Astrocyte (in vitro differentiated cells and primary cell): ENCODE measurements at regions not wholly inside any gene's neighbourhood (a gene's known extent, or its start where the extent isn't known, plus 50 kb on each side); places are given as distances from the start of the nearest gene placed in this dataset.

Experiments
- DNase-seq: peaks from one replicate; pipeline ENCODE4 v3.0.0-alpha.2; 2010; ENCODE audit warnings: low read depth
- FAIRE-seq: peaks from 2 replicates; lab custom pipeline; 2011; peaks lifted over from hg19 to GRCh38; lab: Jason Lieb, UNC
- H2AFZ ChIP-seq: 2 replicates; pipeline ENCODE4 v1.6.0; 2012; ENCODE audit warnings: low read depth, low read length, inconsistent platforms
- H3K27ac ChIP-seq: 2 replicates; pipeline ENCODE4 v1.5.1; 2011; ENCODE audit warnings: low read depth, low read length, inconsistent platforms
- H3K27me3 ChIP-seq: 2 replicates; pipeline ENCODE4 v1.6.0; 2011; ENCODE audit warnings: low read length, inconsistent platforms; ENCODE audit not compliant: insufficient read depth
- H3K36me3 ChIP-seq: 2 replicates; pipeline ENCODE4 v1.5.1; 2011; ENCODE audit warnings: low read length, inconsistent platforms; ENCODE audit not compliant: insufficient read depth
- H3K4me1 ChIP-seq: 2 replicates; pipeline ENCODE4 v1.5.1; 2011; ENCODE audit warnings: low read length, inconsistent platforms; ENCODE audit not compliant: insufficient read depth
- H3K4me2 ChIP-seq: 2 replicates; pipeline ENCODE4 v1.6.0; 2012; ENCODE audit warnings: low read length, inconsistent platforms
- H3K4me3 ChIP-seq: 2 replicates; pipeline ENCODE4 v1.5.1; 2011; ENCODE audit warnings: low read depth, mild to moderate bottlenecking, low read length, inconsistent platforms; ENCODE audit not compliant: insufficient read depth
- H3K79me2 ChIP-seq: 2 replicates; pipeline ENCODE4 v1.6.0; 2012; ENCODE audit warnings: mild to moderate bottlenecking, low read length, inconsistent platforms; ENCODE audit not compliant: insufficient read depth
- H3K9ac ChIP-seq: 2 replicates; pipeline ENCODE4 v1.6.0; 2012; ENCODE audit warnings: mild to moderate bottlenecking, low read length, inconsistent platforms
- H3K9me3 ChIP-seq: 2 replicates; pipeline ENCODE4 v1.5.1; 2012; ENCODE audit warnings: low read depth, mild to moderate bottlenecking, low read length, inconsistent platforms; ENCODE audit not compliant: insufficient read depth
- H4K20me1 ChIP-seq: 2 replicates; pipeline ENCODE4 v1.6.0; 2012; ENCODE audit warnings: low read length, inconsistent platforms; ENCODE audit not compliant: insufficient read depth
- H3K27ac Mint-ChIP-seq: one replicate; pipeline ENCODE4 v1.8.0; 2021; ENCODE audit warnings: mild to moderate bottlenecking, mixed read lengths; ENCODE audit not compliant: unreplicated experiment
- H3K27me3 Mint-ChIP-seq: one replicate; pipeline ENCODE4 v1.8.0; 2021; ENCODE audit warnings: low read depth, mixed read lengths; ENCODE audit not compliant: unreplicated experiment
- H3K36me3 Mint-ChIP-seq: one replicate; pipeline ENCODE4 v1.8.0; 2021; ENCODE audit warnings: low read depth, mixed read lengths; ENCODE audit not compliant: unreplicated experiment
- H3K4me1 Mint-ChIP-seq: one replicate; pipeline ENCODE4 v1.8.0; 2021; ENCODE audit warnings: low read depth, mixed read lengths; ENCODE audit not compliant: unreplicated experiment
- H3K4me3 Mint-ChIP-seq: one replicate; pipeline ENCODE4 v1.8.0; 2021; ENCODE audit warnings: mild to moderate bottlenecking, moderate library complexity, mixed read lengths; ENCODE audit not compliant: unreplicated experiment
- H3K9me3 Mint-ChIP-seq: one replicate; pipeline ENCODE4 v1.8.0; 2021; ENCODE audit warnings: mild to moderate bottlenecking, mixed read lengths; ENCODE audit not compliant: unreplicated experiment
- CTCF ChIP-seq: IDR thresholded peaks from 2 replicates; pipeline ENCODE4 v1.5.1; 2011; ENCODE audit warnings: low read depth, mild to moderate bottlenecking, inconsistent platforms, low read length, moderate library complexity; ENCODE audit not compliant: insufficient read depth
- EZH2 ChIP-seq: IDR thresholded peaks from 2 replicates; pipeline ENCODE4 v1.6.1; 2012; ENCODE audit warnings: mild to moderate bottlenecking, low read length, inconsistent platforms; ENCODE audit not compliant: insufficient read depth

- no peaks in the 10 kb centered on the region for H3K4me1 Mint-ChIP-seq
- Histone ChIP-seq H2AFZ (no peak overlapping the region), H3K36me3 (no peaks in the 10 kb centered on the region), H3K27ac (no peak overlapping the region), H3K9me3 (no peaks in the 10 kb centered on the region), H3K4me1 (no peaks in the 10 kb centered on the region), H3K27me3 (no peaks in the 10 kb centered on the region), H4K20me1 (no peaks in the 10 kb centered on the region), H3K79me2 (no peaks in the 10 kb centered on the region), H3K4me3 (no peak overlapping the region), H3K4me2 (no peak overlapping the region), H3K9ac (no peak overlapping the region)
- no peak for TF ChIP-seq CTCF
- H3K27ac Mint-ChIP-seq: no peak overlapping the region
- no peak for FAIRE-seq
- no peaks in the 10 kb centered on the region for H3K36me3 Mint-ChIP-seq
- H3K9me3 Mint-ChIP-seq: no peaks in the 10 kb centered on the region
- DNase-seq: no peak
- no peaks in the 10 kb centered on the region for H3K27me3 Mint-ChIP-seq
- H3K4me3 Mint-ChIP-seq: no peak overlapping the region
These were observed 1082.5 kb downstream of the BRD1 start for GRCh38 chr22:48744967-48745841.

- no peaks in the 10 kb centered on the region for H3K79me2 ChIP-seq
- no peak for FAIRE-seq
- no peak for DNase-seq
- no peaks in the 10 kb centered on the region for H3K9me3 ChIP-seq
- H3K9ac ChIP-seq: no peak overlapping the region
- no peak overlapping the region for H2AFZ ChIP-seq
- no peak overlapping the region for H3K27ac ChIP-seq
- Mint-ChIP-seq H3K36me3 (no peaks in the 10 kb centered on the region), H3K9me3 (no peaks in the 10 kb centered on the region), H3K4me1 (no peaks in the 10 kb centered on the region), H3K27ac (no peak overlapping the region), H3K4me3 (no peak overlapping the region), H3K27me3 (no peaks in the 10 kb centered on the region)
- no peaks in the 10 kb centered on the region for H3K4me1 ChIP-seq
- no peak overlapping the region for H3K4me2 ChIP-seq
- no peaks in the 10 kb centered on the region for H3K36me3 ChIP-seq
- no peak for TF ChIP-seq EZH2
- no peak for TF ChIP-seq CTCF
- H3K4me3 ChIP-seq: no peak overlapping the region
- H3K27me3 ChIP-seq: no peaks in the 10 kb centered on the region
- no peaks in the 10 kb centered on the region for H4K20me1 ChIP-seq
These were observed 1083.4 kb downstream of the BRD1 start for GRCh38 chr22:48744283-48744641.

- no peaks in the 10 kb centered on the region for H3K9me3 Mint-ChIP-seq
- Histone ChIP-seq H3K79me2 (no peaks in the 10 kb centered on the region), H3K4me3 (no peak overlapping the region), H3K36me3 (no peaks in the 10 kb centered on the region), H3K4me2 (no peak overlapping the region), H3K9me3 (no peaks in the 10 kb centered on the region), H3K9ac (no peak overlapping the region), H2AFZ (no peak overlapping the region), H3K4me1 (no peaks in the 10 kb centered on the region), H3K27me3 (no peaks in the 10 kb centered on the region), H4K20me1 (no peaks in the 10 kb centered on the region), H3K27ac (no peak overlapping the region)
- H3K27me3 Mint-ChIP-seq: no peaks in the 10 kb centered on the region
- no peaks in the 10 kb centered on the region for H3K36me3 Mint-ChIP-seq
- FAIRE-seq (no peak), DNase-seq (no peak)
- H3K4me1 Mint-ChIP-seq: no peaks in the 10 kb centered on the region
- TF ChIP-seq CTCF (no peak), EZH2 (no peak)
- H3K4me3 Mint-ChIP-seq: no peak overlapping the region
- no peak overlapping the region for H3K27ac Mint-ChIP-seq
These were observed 1083.9 kb downstream of the BRD1 start for GRCh38 chr22:48743601-48744282.
